ENCODE measurements at regions not wholly inside any gene's neighbourhood (a gene's known extent, or its start where the extent isn't known, plus 50 kb on each side); places are given as distances from the start of the nearest gene placed in this dataset.
"Not testable (repeated sequence)": the region's sequence is repeated elsewhere in the genome, so short reads cannot be mapped to it uniquely, and the experiment has no call there.

DNA sequence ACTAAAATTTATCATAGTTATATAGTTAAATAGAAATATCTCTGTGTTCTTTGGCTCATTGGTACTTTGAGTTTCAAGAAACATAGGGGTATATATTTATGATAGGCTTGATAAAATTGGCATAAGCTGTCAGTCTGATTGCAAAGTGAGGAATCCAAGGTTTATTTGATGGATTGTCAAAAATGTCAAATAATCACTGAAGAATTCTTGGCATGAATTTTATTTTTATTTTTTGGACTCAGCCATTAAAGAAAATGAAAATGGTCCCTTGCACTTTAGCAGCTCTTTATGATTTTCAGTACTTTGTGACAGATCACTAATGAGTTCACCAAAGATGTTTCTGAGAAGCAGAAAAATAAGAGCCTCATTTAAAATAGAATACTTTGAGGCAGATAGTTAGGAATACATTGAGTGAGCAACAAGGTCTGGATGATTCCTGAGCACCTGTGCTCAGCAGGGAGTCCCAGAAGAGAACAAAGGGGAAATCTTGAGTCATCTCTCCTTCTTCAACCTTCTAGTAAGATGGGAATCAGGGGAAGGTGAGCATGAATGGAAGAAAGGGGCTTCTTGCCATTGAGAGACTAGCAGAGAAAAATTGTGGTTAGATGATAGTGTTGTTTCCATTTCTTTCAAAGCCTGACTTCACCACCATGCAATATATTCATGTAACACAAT lies 85.3 kb upstream of the VEPH1 start:
- Histone ChIP-seq H3K9ac (ENCODE audit: low read depth, low read length) (no peak overlapping the region), H3K36me3 (ENCODE audit: control insufficient read depth, insufficient read depth, low read length) (no peaks in the 10 kb centered on the region), H3K4me3 (ENCODE audit: low read depth, low read length) (no peak overlapping the region), H3K9me3 (ENCODE audit: control insufficient read depth, insufficient read depth, low read length) (no peaks in the 10 kb centered on the region), H3K27me3 (ENCODE audit: control insufficient read depth, insufficient read depth, low read length) (no peaks in the 10 kb centered on the region), H3K4me1 (ENCODE audit: control insufficient read depth, insufficient read depth, low read length) (peaks cover 3% of the 10 kb centered on the region)

GRCh38 chr3:157586293-157586692 lies 83.1 kb upstream of the VEPH1 start:
- Histone ChIP-seq H3K36me3 (ENCODE audit: control insufficient read depth, insufficient read depth, low read length) (no peaks in the 10 kb centered on the region), H3K4me3 (ENCODE audit: low read depth, low read length) (no peak overlapping the region), H3K27me3 (ENCODE audit: control insufficient read depth, insufficient read depth, low read length) (no peaks in the 10 kb centered on the region), H3K9me3 (ENCODE audit: control insufficient read depth, insufficient read depth, low read length) (no peaks in the 10 kb centered on the region), H3K9ac (ENCODE audit: low read depth, low read length) (no peak overlapping the region), H3K4me1 (ENCODE audit: control insufficient read depth, insufficient read depth, low read length) (peaks cover 3% of the 10 kb centered on the region)

- Histone ChIP-seq H3K9ac (ENCODE audit: low read depth, low read length) (no peak overlapping the region), H3K4me1 (ENCODE audit: control insufficient read depth, insufficient read depth, low read length) (peaks cover 3% of the 10 kb centered on the region), H3K27me3 (ENCODE audit: control insufficient read depth, insufficient read depth, low read length) (no peaks in the 10 kb centered on the region), H3K4me3 (ENCODE audit: low read depth, low read length) (no peak overlapping the region), H3K9me3 (ENCODE audit: control insufficient read depth, insufficient read depth, low read length) (no peaks in the 10 kb centered on the region), H3K36me3 (ENCODE audit: control insufficient read depth, insufficient read depth, low read length) (no peaks in the 10 kb centered on the region)
Observed at GRCh38 chr3:157585386-157585785, 82.2 kb upstream of the VEPH1 start.

GRCh38 chr3:157582637-157582973 lies 79.4 kb upstream of the VEPH1 start:
- H3K36me3 ChIP-seq (ENCODE audit: control insufficient read depth, insufficient read depth, low read length), result no peaks in the 10 kb centered on the region
- no peak overlapping the region for H3K4me3 ChIP-seq (ENCODE audit: low read depth, low read length)
- H3K27me3 ChIP-seq (ENCODE audit: control insufficient read depth, insufficient read depth, low read length), result no peaks in the 10 kb centered on the region
- no peaks in the 10 kb centered on the region for H3K4me1 ChIP-seq (ENCODE audit: control insufficient read depth, insufficient read depth, low read length)
- H3K9ac ChIP-seq (ENCODE audit: low read depth, low read length), result no peak overlapping the region
- H3K9me3 ChIP-seq (ENCODE audit: control insufficient read depth, insufficient read depth, low read length), result no peaks in the 10 kb centered on the region

- H3K4me1 ChIP-seq (ENCODE audit: control insufficient read depth, insufficient read depth, low read length); H3K9me3 ChIP-seq (ENCODE audit: control insufficient read depth, insufficient read depth, low read length); H3K4me3 ChIP-seq (ENCODE audit: low read depth, low read length); H3K36me3 ChIP-seq (ENCODE audit: control insufficient read depth, insufficient read depth, low read length); H3K27me3 ChIP-seq (ENCODE audit: control insufficient read depth, insufficient read depth, low read length); H3K9ac ChIP-seq (ENCODE audit: low read depth, low read length): not testable (repeated sequence)
Observed at GRCh38 chr3:157581956-157582636, 78.9 kb upstream of the VEPH1 start.

- no peaks in the 10 kb centered on the region for H3K4me1 ChIP-seq (ENCODE audit: control insufficient read depth, insufficient read depth, low read length)
- H3K27me3 ChIP-seq (ENCODE audit: control insufficient read depth, insufficient read depth, low read length), result no peaks in the 10 kb centered on the region
- H3K4me3 ChIP-seq (ENCODE audit: low read depth, low read length), result no peak overlapping the region
- H3K36me3 ChIP-seq (ENCODE audit: control insufficient read depth, insufficient read depth, low read length), result no peaks in the 10 kb centered on the region
- no peak overlapping the region for H3K9ac ChIP-seq (ENCODE audit: low read depth, low read length)
- H3K9me3 ChIP-seq (ENCODE audit: control insufficient read depth, insufficient read depth, low read length), result no peaks in the 10 kb centered on the region
Observed at GRCh38 chr3:157581371-157581770, 78.2 kb upstream of the VEPH1 start.

GRCh38 chr3:157578181-157578580 lies 75.0 kb upstream of the VEPH1 start:
- Histone ChIP-seq H3K4me1 (ENCODE audit: control insufficient read depth, insufficient read depth, low read length) (no peaks in the 10 kb centered on the region), H3K27me3 (ENCODE audit: control insufficient read depth, insufficient read depth, low read length) (no peaks in the 10 kb centered on the region), H3K4me3 (ENCODE audit: low read depth, low read length) (no peak overlapping the region), H3K36me3 (ENCODE audit: control insufficient read depth, insufficient read depth, low read length) (no peaks in the 10 kb centered on the region), H3K9ac (ENCODE audit: low read depth, low read length) (no peak overlapping the region), H3K9me3 (ENCODE audit: control insufficient read depth, insufficient read depth, low read length) (no peaks in the 10 kb centered on the region)

GRCh38 chr3:157574531-157574930 lies 71.3 kb upstream of the VEPH1 start:
- no peaks in the 10 kb centered on the region for H3K36me3 ChIP-seq (ENCODE audit: control insufficient read depth, insufficient read depth, low read length)
- no peaks in the 10 kb centered on the region for H3K27me3 ChIP-seq (ENCODE audit: control insufficient read depth, insufficient read depth, low read length)
- no peaks in the 10 kb centered on the region for H3K9me3 ChIP-seq (ENCODE audit: control insufficient read depth, insufficient read depth, low read length)
- no peaks in the 10 kb centered on the region for H3K4me1 ChIP-seq (ENCODE audit: control insufficient read depth, insufficient read depth, low read length)
- no peak overlapping the region for H3K9ac ChIP-seq (ENCODE audit: low read depth, low read length)
- no peak overlapping the region for H3K4me3 ChIP-seq (ENCODE audit: low read depth, low read length)

- Histone ChIP-seq H3K27me3 (ENCODE audit: control insufficient read depth, insufficient read depth, low read length) (no peaks in the 10 kb centered on the region), H3K4me3 (ENCODE audit: low read depth, low read length) (no peak overlapping the region), H3K9me3 (ENCODE audit: control insufficient read depth, insufficient read depth, low read length) (no peaks in the 10 kb centered on the region), H3K4me1 (ENCODE audit: control insufficient read depth, insufficient read depth, low read length) (no peaks in the 10 kb centered on the region), H3K9ac (ENCODE audit: low read depth, low read length) (no peak overlapping the region), H3K36me3 (ENCODE audit: control insufficient read depth, insufficient read depth, low read length) (no peaks in the 10 kb centered on the region)
Observed at GRCh38 chr3:157573780-157574378, 70.7 kb upstream of the VEPH1 start.

- no peak overlapping the region for H3K9ac ChIP-seq (ENCODE audit: low read depth, low read length)
- no peaks in the 10 kb centered on the region for H3K27me3 ChIP-seq (ENCODE audit: control insufficient read depth, insufficient read depth, low read length)
- no peaks in the 10 kb centered on the region for H3K9me3 ChIP-seq (ENCODE audit: control insufficient read depth, insufficient read depth, low read length)
- H3K4me1 ChIP-seq (ENCODE audit: control insufficient read depth, insufficient read depth, low read length), result no peaks in the 10 kb centered on the region
- H3K4me3 ChIP-seq (ENCODE audit: low read depth, low read length), result no peak overlapping the region
- H3K36me3 ChIP-seq (ENCODE audit: control insufficient read depth, insufficient read depth, low read length), result no peaks in the 10 kb centered on the region
Observed at GRCh38 chr3:157573281-157573680, 70.1 kb upstream of the VEPH1 start.

GRCh38 chr3:157572559-157573270 lies 69.5 kb upstream of the VEPH1 start:
- Histone ChIP-seq H3K27me3 (ENCODE audit: control insufficient read depth, insufficient read depth, low read length) (no peaks in the 10 kb centered on the region), H3K4me1 (ENCODE audit: control insufficient read depth, insufficient read depth, low read length) (no peaks in the 10 kb centered on the region), H3K36me3 (ENCODE audit: control insufficient read depth, insufficient read depth, low read length) (no peaks in the 10 kb centered on the region), H3K4me3 (ENCODE audit: low read depth, low read length) (no peak overlapping the region), H3K9ac (ENCODE audit: low read depth, low read length) (no peak overlapping the region), H3K9me3 (ENCODE audit: control insufficient read depth, insufficient read depth, low read length) (no peaks in the 10 kb centered on the region)

GRCh38 chr3:157566596-157566995 lies 63.4 kb upstream of the VEPH1 start:
- H3K27me3 ChIP-seq (ENCODE audit: control insufficient read depth, insufficient read depth, low read length), result no peaks in the 10 kb centered on the region
- no peaks in the 10 kb centered on the region for H3K4me1 ChIP-seq (ENCODE audit: control insufficient read depth, insufficient read depth, low read length)
- H3K9me3 ChIP-seq (ENCODE audit: control insufficient read depth, insufficient read depth, low read length), result no peaks in the 10 kb centered on the region
- H3K36me3 ChIP-seq (ENCODE audit: control insufficient read depth, insufficient read depth, low read length), result no peaks in the 10 kb centered on the region
- no peak overlapping the region for H3K9ac ChIP-seq (ENCODE audit: low read depth, low read length)
- no peak overlapping the region for H3K4me3 ChIP-seq (ENCODE audit: low read depth, low read length)

Data from iPS-15b (cell line).